T-helper 2 cell (primary cell): ENCODE measurements at regions not wholly inside any gene's neighbourhood (a gene's known extent, or its start where the extent isn't known, plus 50 kb on each side); places are given as distances from the start of the nearest gene placed in this dataset.
"Not testable (repeated sequence)": the region's sequence is repeated elsewhere in the genome, so short reads cannot be mapped to it uniquely, and the experiment has no call there.

ENCODE experiments used
- DNase-seq, 5 experiments: peaks; one replicate each; pipeline versions ENCODE4 v3.0.0 to v3.0.0-alpha.2; 2012 to 2022

GRCh38 chr5:154618696-154619095, 136.5 kb upstream of the LARP1 start:
- DNase-seq, result no peak

GRCh38 chr5:154614595-154614994, 136.6 kb upstream of the HAND1 start:
- no peak for DNase-seq

GRCh38 chr5:154614125-154614524, 136.1 kb upstream of the HAND1 start:
- no peak for DNase-seq

- no peak for DNase-seq
These were observed 134.6 kb upstream of the HAND1 start for GRCh38 chr5:154612666-154613065.

DNA sequence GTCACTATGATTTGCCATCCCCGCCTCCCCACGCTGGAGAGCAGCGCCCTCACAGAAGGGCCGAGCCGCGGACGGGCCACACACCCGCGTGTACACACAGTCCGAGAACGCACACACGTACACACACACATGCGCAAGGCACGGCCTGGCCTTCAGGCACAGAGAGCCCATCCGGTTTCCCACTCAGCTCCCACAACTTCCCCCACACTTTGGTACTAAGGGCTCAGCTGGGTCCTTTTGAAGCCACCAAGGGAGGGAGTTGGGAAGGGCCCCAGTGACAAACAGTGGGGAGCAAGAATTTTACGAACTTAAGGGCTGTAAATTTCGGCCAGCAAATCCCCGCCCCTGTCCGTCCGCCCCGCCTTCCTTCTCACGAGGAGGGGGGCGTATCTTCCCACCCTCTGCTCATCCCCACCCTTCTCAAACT, 133.3 kb upstream of the HAND1 start:
- no peak for DNase-seq

GRCh38 chr5:154610321-154611154, 132.5 kb upstream of the HAND1 start:
- peak in 4 of 5 experiments; percentile 1 to 76 (median 25) for DNase-seq

GRCh38 chr5:154609251-154609650, 131.2 kb upstream of the HAND1 start:
- DNase-seq, result no peak

DNA sequence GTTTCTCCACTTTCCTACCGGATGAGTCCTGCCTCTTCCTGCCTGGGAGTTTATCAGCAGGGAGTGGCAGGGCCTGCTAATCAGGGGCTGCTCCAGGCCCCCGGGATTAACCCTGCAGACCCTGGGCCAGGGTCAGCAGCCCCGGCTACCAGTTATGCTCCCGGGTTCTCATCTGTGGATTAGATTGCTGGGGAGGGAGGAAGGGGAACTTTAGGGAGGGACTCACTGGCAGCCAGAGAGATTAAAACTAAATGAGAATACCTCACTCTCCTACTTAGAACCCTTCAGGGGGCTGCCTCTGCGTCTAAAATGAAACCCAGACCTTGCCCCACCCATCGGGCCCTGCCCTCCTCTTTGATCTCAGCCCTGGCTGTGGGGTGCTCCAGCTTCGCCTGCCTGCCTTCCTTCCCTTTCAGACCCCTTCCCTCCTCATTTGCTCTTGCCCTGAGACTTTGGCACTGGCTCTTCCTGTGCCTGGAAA, 130.5 kb upstream of the HAND1 start:
- DNase-seq, result no peak

GRCh38 chr5:154607746-154608145, 129.7 kb upstream of the HAND1 start:
- DNase-seq, result no peak

DNA sequence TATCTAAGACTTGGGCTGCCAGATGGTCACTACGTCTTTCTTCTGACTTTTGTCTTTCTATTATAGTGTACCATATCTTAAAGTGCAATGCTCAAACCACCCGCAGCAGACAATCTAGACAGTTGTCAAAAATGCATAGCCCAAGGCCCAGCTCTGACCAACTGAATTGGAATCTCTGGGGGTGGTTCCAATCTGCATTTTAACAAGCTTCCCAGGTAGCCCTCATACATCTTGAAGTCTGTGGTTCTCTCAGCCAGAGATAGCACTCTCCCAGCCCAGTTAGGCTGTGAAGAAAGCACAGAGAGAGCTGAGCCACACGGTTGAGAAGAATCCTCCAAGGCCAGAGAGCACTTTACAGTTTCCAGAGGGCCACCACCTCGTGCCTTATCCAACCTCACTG, 128.2 kb upstream of the HAND1 start:
- no peak for DNase-seq

DNA sequence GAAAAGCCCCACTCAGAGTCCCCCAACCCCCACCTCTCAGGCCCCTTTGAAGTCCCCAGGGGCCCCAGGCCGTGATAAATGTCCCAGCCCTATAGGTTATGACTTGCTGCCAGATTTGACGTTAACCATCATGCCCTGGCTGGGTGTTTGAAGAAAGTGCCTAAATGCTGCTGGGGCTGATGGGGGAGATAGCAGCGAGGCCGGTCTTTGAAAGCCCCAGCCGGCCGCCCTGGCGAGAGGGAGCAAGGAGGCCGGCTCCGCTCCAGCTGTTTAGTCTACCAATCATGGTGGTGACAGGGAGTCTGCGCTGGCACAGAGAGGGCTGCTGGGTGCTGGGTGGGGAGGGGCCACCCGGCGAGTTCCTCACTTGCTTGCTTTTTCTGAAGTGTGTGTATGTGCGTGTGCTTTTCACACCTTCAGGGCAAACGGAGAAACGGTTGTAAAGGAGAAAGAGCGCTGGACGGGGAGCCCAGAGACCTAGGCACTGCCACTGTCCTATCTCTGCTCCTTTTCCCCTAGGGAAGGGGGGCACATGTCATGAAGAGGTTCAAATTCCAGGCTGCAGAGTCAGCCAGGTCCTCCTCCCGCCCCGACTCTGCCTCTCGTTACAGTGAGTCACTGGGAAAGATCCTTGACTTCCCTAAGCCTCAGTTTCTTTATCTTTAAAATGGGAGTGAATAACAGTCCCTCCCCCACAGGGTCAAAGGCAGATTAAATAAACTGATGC, 126.1 kb upstream of the HAND1 start:
- DNase-seq, result no peak

DNA sequence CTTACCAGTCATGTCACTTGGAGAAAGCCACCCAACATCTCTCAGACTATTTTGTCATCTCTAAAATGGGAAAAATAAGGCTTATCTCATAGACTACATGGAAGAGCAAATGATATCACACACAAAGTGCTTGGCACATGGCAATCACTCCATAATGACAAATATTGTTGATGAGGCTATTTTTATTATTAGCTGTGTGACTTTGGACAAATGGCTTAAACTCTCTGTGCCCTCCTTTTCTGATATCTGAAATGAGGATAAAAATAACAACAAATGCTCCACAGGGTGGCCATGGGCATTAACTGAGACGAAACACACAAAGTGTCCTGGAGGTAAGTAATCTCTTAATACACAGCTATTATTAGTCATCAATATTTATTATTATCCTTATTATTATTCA, 125.5 kb upstream of the HAND1 start:
- no peak for DNase-seq

GRCh38 chr5:154603011-154603410, 125.0 kb upstream of the HAND1 start:
- no peak for DNase-seq

DNA sequence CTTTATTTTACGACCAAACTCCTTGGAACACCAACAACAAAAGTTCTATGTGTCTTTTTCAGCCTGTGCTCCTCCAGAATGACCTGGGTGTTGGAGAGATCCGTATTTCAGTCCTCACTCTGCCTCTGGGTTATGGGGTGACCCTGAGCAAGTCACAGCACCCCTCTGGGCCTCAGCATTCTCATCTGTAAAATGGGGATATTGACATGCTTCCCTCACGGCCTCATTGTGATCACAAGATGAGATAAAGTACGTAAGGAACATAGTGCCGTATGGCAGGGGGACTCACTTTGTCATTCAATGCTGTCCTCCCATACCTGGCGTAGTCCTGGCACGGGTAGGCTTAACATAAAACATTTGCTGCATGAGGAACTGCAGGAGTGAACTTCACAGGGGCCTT, 123.0 kb upstream of the HAND1 start:
- no peak for DNase-seq

DNA sequence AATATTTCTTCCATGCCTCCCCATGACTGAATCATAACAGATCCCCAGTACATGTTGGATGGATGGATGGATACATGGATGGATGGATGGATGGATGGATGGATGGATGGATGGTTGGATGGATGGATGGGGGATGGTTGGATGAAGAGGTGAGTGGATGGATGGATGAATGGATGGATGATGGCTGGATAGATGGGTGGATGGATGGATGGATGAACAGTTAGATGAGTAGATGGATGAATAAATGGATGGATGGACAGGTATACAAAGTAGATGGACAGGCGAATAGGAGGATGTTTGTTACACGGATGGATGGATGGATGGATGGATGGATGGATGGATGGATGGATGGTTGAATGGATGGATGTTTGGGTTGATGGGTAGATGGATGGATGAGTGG, 120.0 kb upstream of the HAND1 start:
- DNase-seq, result no peak

- not testable (repeated sequence) for DNase-seq
These were observed 118.8 kb upstream of the HAND1 start for GRCh38 chr5:154596844-154597243.

GRCh38 chr5:154595662-154596061, 117.6 kb upstream of the HAND1 start:
- no peak for DNase-seq

DNA sequence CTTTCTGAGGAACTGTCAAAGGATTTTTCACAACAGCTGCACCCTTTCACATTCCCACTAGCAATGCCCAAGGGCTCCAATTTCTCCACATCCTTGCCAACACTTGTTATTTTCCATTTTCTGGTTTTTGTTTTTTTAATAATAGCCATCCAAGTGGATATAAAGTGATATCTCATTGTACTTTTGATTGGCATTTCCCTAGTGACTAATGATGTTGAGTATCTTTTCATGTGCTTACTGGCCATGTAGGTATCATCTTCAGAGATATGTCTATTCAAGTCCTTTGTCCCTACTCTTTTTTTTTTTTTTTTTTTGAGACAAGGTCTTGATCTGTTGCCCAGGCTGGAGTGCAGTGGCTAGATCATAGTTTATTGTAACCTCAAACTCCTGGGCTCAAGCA, 115.8 kb upstream of the HAND1 start:
- no peak for DNase-seq

- no peak for DNase-seq
These were observed 115.0 kb upstream of the HAND1 start for GRCh38 chr5:154593071-154593470.

DNA sequence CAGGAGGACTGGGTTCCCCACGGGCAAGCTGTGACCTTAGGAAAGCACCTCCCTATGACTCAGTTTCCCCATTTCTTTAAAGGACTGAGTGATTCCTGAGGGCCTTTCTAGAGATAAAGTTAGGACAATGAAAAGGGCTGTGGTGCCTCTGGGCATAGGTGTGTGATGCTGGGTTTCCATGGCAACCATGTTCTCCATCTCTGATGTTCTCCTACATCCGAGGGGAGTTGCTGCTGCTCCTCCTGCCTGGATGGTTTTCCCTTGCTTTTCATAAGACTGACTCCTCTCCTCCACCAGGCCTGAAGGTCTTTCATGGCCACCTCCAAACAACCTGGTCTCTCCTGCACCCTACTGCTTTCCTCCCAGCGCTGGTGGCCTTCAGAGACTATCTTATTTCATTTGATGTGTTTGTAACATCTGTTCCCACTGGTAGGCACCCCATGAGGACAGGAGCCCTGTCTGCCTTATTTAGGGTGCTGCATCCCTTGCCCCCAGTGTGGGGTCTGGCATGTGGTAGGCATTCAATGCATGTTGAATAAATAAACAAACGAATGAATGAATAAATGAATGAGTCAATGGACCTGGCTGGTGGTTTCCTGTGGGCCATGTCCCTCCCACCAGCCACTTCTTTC, 112.2 kb upstream of the HAND1 start:
- no peak for DNase-seq

DNA sequence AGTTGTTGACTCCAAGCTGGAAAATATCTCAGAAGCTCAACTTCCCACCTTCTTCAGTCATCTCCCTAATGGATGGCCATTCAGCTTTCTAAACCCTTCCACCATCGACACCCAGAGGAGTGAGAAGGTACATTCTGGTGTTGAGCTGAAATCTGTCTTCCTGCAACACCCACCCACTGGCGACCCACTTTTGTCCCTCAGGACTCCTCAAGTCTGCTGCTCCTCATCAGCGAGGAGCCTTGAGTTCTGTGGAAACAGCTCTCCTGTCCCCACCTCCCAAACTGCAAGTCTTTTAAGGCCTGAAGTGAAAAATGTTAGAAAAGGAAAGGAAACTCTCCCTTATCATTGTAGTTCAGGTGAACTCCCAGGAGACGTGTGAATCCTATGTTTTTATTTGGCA, 111.5 kb upstream of the HAND1 start:
- DNase-seq, result no peak

DNA sequence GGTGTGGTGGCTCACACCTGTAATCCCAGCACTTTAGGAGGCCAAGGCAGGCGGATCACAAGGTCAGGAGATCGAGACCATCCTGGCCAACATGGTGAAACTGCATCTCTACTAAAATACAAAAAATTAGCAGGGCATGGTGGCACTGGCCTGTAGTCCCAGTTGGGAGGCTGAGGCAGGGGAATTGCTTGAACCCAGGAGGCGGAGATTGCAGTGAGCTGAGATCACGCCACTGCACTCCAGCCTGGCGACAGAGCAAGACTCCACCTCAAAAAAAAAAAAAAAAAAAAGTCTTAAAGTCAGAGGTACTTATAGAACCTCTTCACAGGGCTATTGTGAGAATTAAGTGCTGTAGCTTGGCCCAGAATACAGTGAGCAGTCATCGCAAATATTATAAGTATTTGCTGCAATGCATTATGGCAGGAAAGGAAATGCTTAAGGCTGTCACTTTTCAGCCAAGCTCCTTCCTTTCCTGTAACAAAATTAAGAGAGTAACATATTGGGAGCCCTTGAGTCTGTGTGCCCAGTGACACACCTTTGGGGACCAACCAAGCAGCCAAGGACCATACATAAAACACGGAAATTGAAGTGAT, 110.9 kb upstream of the HAND1 start:
- DNase-seq, result not testable (repeated sequence)

DNA sequence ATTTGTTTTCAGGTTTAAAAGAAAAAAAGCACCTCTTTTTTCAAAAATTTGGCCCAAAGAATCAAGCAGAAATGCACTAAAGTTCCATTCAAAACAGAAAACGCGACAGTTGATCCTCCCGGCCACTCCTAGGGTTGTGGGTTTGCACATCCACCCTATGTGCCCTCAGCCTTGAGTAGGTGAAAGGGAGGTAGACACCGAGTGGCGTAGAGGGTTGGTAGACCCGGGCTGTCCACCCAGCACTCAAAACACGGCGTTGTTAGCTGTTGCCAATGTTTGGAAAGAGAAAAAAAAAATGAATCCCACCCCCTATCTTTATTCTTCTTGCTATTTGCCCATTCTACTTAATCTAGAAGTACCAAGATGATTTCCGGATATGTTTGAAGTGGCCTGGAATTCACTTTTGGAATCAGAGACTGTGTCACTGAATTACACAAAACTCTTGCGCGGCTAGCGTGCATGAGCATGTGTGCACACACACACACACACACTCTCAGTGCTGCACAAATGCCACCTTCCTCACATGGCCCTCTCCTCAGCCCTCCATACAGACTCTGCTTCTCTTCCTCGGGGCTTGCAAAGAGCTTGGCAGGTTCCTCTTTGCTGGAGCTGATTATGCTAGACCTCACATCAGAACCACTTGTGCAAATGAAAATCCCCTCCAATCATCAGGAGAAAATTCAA, 110.2 kb upstream of the HAND1 start:
- DNase-seq, result no peak
